Stimulated activated CD8-positive, alpha-beta memory T cell treated with anti-CD3 and anti-CD28 coated beads, Interleukin-7, amount 100 ng/mL, for 48 hours (primary cell): ENCODE measurements at regions not wholly inside any gene's neighbourhood (a gene's known extent, or its start where the extent isn't known, plus 50 kb on each side); places are given as distances from the start of the nearest gene placed in this dataset.

Experiments
- DNase-seq, 2 donors: peaks; one replicate each; pipeline ENCODE4 v3.0.0-alpha.2; 2020; ENCODE audit warnings: low read depth in 1 of 2; ENCODE audit errors: extremely low read depth in 1 of 2

- DNase-seq: no peak
These were observed 544.5 kb upstream of the CDH11 start for GRCh38 chr16:65666132-65666941.

- DNase-seq: no peak
These were observed 543.7 kb upstream of the CDH11 start for GRCh38 chr16:65665586-65665985.

- no peak for DNase-seq
These were observed 541.9 kb upstream of the CDH11 start for GRCh38 chr16:65663774-65664173.

- DNase-seq: no peak
These were observed 540.4 kb upstream of the CDH11 start for GRCh38 chr16:65662256-65662655.

- no peak for DNase-seq
These were observed 539.7 kb upstream of the CDH11 start for GRCh38 chr16:65661558-65661957.

GRCh38 chr16:65660390-65660789 lies 538.5 kb upstream of the CDH11 start:
- DNase-seq: no peak

- no peak for DNase-seq
These were observed 537.9 kb upstream of the CDH11 start for GRCh38 chr16:65659758-65660157.

- no peak for DNase-seq
These were observed 536.9 kb upstream of the CDH11 start for GRCh38 chr16:65658787-65659220.

GRCh38 chr16:65658349-65658748 lies 536.5 kb upstream of the CDH11 start:
- DNase-seq: no peak

- no peak for DNase-seq
These were observed 535.7 kb upstream of the CDH11 start for GRCh38 chr16:65657556-65657955.

- no peak for DNase-seq
These were observed 535.2 kb upstream of the CDH11 start for GRCh38 chr16:65657071-65657494.

GRCh38 chr16:65655802-65656201 lies 533.9 kb upstream of the CDH11 start:
- DNase-seq: no peak

- no peak for DNase-seq
These were observed 526.2 kb upstream of the CDH11 start for GRCh38 chr16:65648101-65648500.

GRCh38 chr16:65644821-65645220 lies 523.0 kb upstream of the CDH11 start:
- DNase-seq: no peak

- no peak for DNase-seq
These were observed 520.0 kb upstream of the CDH11 start for GRCh38 chr16:65641762-65642289.

- DNase-seq: no peak
These were observed 519.3 kb upstream of the CDH11 start for GRCh38 chr16:65641049-65641761.

GRCh38 chr16:65634833-65635232 lies 513.0 kb upstream of the CDH11 start:
- no peak for DNase-seq

GRCh38 chr16:65634291-65634690 lies 512.4 kb upstream of the CDH11 start:
- no peak for DNase-seq

GRCh38 chr16:65624666-65625065 lies 502.8 kb upstream of the CDH11 start:
- DNase-seq: no peak

- no peak for DNase-seq
These were observed 502.4 kb upstream of the CDH11 start for GRCh38 chr16:65624229-65624628.

- DNase-seq: no peak
These were observed 501.0 kb upstream of the CDH11 start for GRCh38 chr16:65622871-65623270.

- DNase-seq: no peak
These were observed 500.3 kb upstream of the CDH11 start for GRCh38 chr16:65622151-65622550.
